ENCODE measurements at regions not wholly inside any gene's neighbourhood (a gene's known extent, or its start where the extent isn't known, plus 50 kb on each side); places are given as distances from the start of the nearest gene placed in this dataset.

GRCh38 chr4:89579771-89580170, 257.2 kb downstream of the SNCA start:
- Mint-ChIP-seq H3K36me3 (ENCODE audit: unreplicated experiment) (no peaks in the 10 kb centered on the region), H3K4me3 (ENCODE audit: unreplicated experiment) (no peak overlapping the region), H3K4me1 (ENCODE audit: unreplicated experiment) (no peaks in the 10 kb centered on the region), H3K9me3 (ENCODE audit: unreplicated experiment) (no peaks in the 10 kb centered on the region), H3K27me3 (ENCODE audit: unreplicated experiment) (peaks cover 8% of the 10 kb centered on the region), H3K27ac (ENCODE audit: unreplicated experiment) (no peak overlapping the region)
- no peak for TF ChIP-seq CTCF (IDR thresholded peaks at IDR 0.05)
- DNase-seq (ENCODE audit: extremely low spot score, unreplicated experiment), result no peak

- H3K36me3 Mint-ChIP-seq (ENCODE audit: unreplicated experiment), result no peaks in the 10 kb centered on the region
- H3K9me3 Mint-ChIP-seq (ENCODE audit: unreplicated experiment), result no peaks in the 10 kb centered on the region
- TF ChIP-seq CTCF (IDR thresholded peaks at IDR 0.05), result no peak
- no peak for DNase-seq (ENCODE audit: extremely low spot score, unreplicated experiment)
- H3K4me3 Mint-ChIP-seq (ENCODE audit: unreplicated experiment), result no peak overlapping the region
- H3K4me1 Mint-ChIP-seq (ENCODE audit: unreplicated experiment), result peaks cover 9% of the 10 kb centered on the region
- no peak overlapping the region for H3K27ac Mint-ChIP-seq (ENCODE audit: unreplicated experiment)
- peaks cover 3% of the 10 kb centered on the region for H3K27me3 Mint-ChIP-seq (ENCODE audit: unreplicated experiment)
Observed at GRCh38 chr4:89576246-89576645, 260.7 kb downstream of the SNCA start.

GRCh38 chr4:89575840-89576239, 261.1 kb downstream of the SNCA start:
- DNase-seq (ENCODE audit: extremely low spot score, unreplicated experiment), result no peak
- no peak overlapping the region for H3K4me3 Mint-ChIP-seq (ENCODE audit: unreplicated experiment)
- peaks cover 6% of the 10 kb centered on the region for H3K27me3 Mint-ChIP-seq (ENCODE audit: unreplicated experiment)
- H3K27ac Mint-ChIP-seq (ENCODE audit: unreplicated experiment), result no peak overlapping the region
- H3K9me3 Mint-ChIP-seq (ENCODE audit: unreplicated experiment), result no peaks in the 10 kb centered on the region
- no peak for TF ChIP-seq CTCF (IDR thresholded peaks at IDR 0.05)
- H3K4me1 Mint-ChIP-seq (ENCODE audit: unreplicated experiment), result peaks cover 9% of the 10 kb centered on the region
- no peaks in the 10 kb centered on the region for H3K36me3 Mint-ChIP-seq (ENCODE audit: unreplicated experiment)

- no peaks in the 10 kb centered on the region for H3K36me3 Mint-ChIP-seq (ENCODE audit: unreplicated experiment)
- peaks cover 15% of the 10 kb centered on the region for H3K27me3 Mint-ChIP-seq (ENCODE audit: unreplicated experiment)
- no peaks in the 10 kb centered on the region for H3K9me3 Mint-ChIP-seq (ENCODE audit: unreplicated experiment)
- TF ChIP-seq CTCF (IDR thresholded peaks at IDR 0.05), result no peak
- peaks cover 9% of the 10 kb centered on the region for H3K4me1 Mint-ChIP-seq (ENCODE audit: unreplicated experiment)
- DNase-seq (ENCODE audit: extremely low spot score, unreplicated experiment), result no peak
- H3K4me3 Mint-ChIP-seq (ENCODE audit: unreplicated experiment), result no peak overlapping the region
- H3K27ac Mint-ChIP-seq (ENCODE audit: unreplicated experiment), result no peak overlapping the region
Observed at GRCh38 chr4:89574176-89574575, 262.8 kb downstream of the SNCA start.

GRCh38 chr4:89573656-89574055, 263.3 kb downstream of the SNCA start:
- Mint-ChIP-seq H3K9me3 (ENCODE audit: unreplicated experiment) (no peaks in the 10 kb centered on the region), H3K27me3 (ENCODE audit: unreplicated experiment) (peaks cover 15% of the 10 kb centered on the region), H3K27ac (ENCODE audit: unreplicated experiment) (no peak overlapping the region), H3K4me1 (ENCODE audit: unreplicated experiment) (peaks cover 9% of the 10 kb centered on the region), H3K4me3 (ENCODE audit: unreplicated experiment) (no peak overlapping the region), H3K36me3 (ENCODE audit: unreplicated experiment) (no peaks in the 10 kb centered on the region)
- no peak for TF ChIP-seq CTCF (IDR thresholded peaks at IDR 0.05)
- no peak for DNase-seq (ENCODE audit: extremely low spot score, unreplicated experiment)

Data from osteocyte (in vitro differentiated cells).